Neuronal stem cell (in vitro differentiated cells): ENCODE measurements at regions not wholly inside any gene's neighbourhood (a gene's known extent, or its start where the extent isn't known, plus 50 kb on each side); places are given as distances from the start of the nearest gene placed in this dataset.

ENCODE experiments used
- DNase-seq: peaks from one replicate; pipeline ENCODE4 v3.0.0-alpha.2; 2013; ENCODE audit warnings: low spot score
- H2AFZ ChIP-seq: one replicate; pipeline ENCODE4 v1.6.1; 2013; ENCODE audit warnings: mild to moderate bottlenecking, low read length, inconsistent platforms
- H2AK5ac ChIP-seq: 2 replicates; pipeline ENCODE4 v1.6.1; 2013; ENCODE audit warnings: low read depth, mild to moderate bottlenecking, inconsistent platforms, low read length, moderate library complexity, mixed read lengths
- H2BK120ac ChIP-seq: 2 replicates; pipeline ENCODE4 v1.6.1; 2013; ENCODE audit warnings: low read depth, mild to moderate bottlenecking, inconsistent platforms, low read length, moderate library complexity, mixed read lengths
- H2BK12ac ChIP-seq: one replicate; pipeline ENCODE4 v1.6.1; 2013; ENCODE audit warnings: low read length, inconsistent platforms
- H2BK15ac ChIP-seq: 2 replicates; pipeline ENCODE4 v1.6.1; 2013; ENCODE audit warnings: mild to moderate bottlenecking, low read length, inconsistent platforms, mixed read lengths
- H2BK5ac ChIP-seq: one replicate; pipeline ENCODE4 v1.6.1; 2013; ENCODE audit warnings: inconsistent platforms, mild to moderate bottlenecking, low read length, moderate library complexity
- H3K14ac ChIP-seq: one replicate; pipeline ENCODE4 v1.6.1; 2013; ENCODE audit warnings: low read length, inconsistent platforms
- H3K18ac ChIP-seq: 2 replicates; pipeline ENCODE4 v1.6.1; 2013; ENCODE audit warnings: low read length, inconsistent platforms
- H3K23ac ChIP-seq: 2 replicates; pipeline ENCODE4 v1.6.1; 2013; ENCODE audit warnings: low read depth, mild to moderate bottlenecking, mixed read lengths, low read length, inconsistent platforms; ENCODE audit not compliant: poor library complexity
- H3K27ac ChIP-seq: replicated peaks from 3 replicates; pipeline ENCODE4 v1.5.1; 2013; ENCODE audit warnings: low read length, inconsistent platforms
- H3K27me3 ChIP-seq, 3 experiments: 2 replicates each; pipeline ENCODE4 v1.6.1; 2013; ENCODE audit warnings: low read length in 3 of 3, mild to moderate bottlenecking in 2 of 3, inconsistent platforms in 1 of 3, low read depth in 1 of 3, mixed read lengths in 1 of 3, moderate library complexity in 1 of 3; ENCODE audit not compliant: control insufficient read depth in 3 of 3, insufficient read depth in 3 of 3
- H3K36me3 ChIP-seq, 2 donors: replicated peaks in 1 of 2; 2 replicates each; pipeline ENCODE4 v1.6.1; 2013; ENCODE audit warnings: low read length in 2 of 2; ENCODE audit not compliant: control insufficient read depth in 2 of 2, insufficient read depth in 2 of 2
- H3K4ac ChIP-seq: 2 replicates; pipeline ENCODE4 v1.6.1; 2013; ENCODE audit warnings: inconsistent platforms, mild to moderate bottlenecking, low read length, moderate library complexity
- H3K4me1 ChIP-seq, 2 donors: 1 replicate in 1 of 2; 2 replicates in 1 of 2; pipeline ENCODE4 v1.6.1; 2013; ENCODE audit warnings: low read length in 2 of 2, low read depth in 1 of 2; ENCODE audit not compliant: control insufficient read depth in 2 of 2, insufficient read depth in 1 of 2
- H3K4me2 ChIP-seq: one replicate; pipeline ENCODE4 v1.6.1; 2013; ENCODE audit warnings: mild to moderate bottlenecking, low read length, inconsistent platforms; ENCODE audit not compliant: insufficient read depth, poor library complexity, severe bottlenecking
- H3K4me3 ChIP-seq, 2 donors: 2 replicates each; pipeline ENCODE4 v1.5.1; 2013; ENCODE audit warnings: low read length in 2 of 2, mild to moderate bottlenecking in 2 of 2, inconsistent platforms in 1 of 2, moderate library complexity in 1 of 2
- H3K79me1 ChIP-seq: one replicate; pipeline ENCODE4 v1.6.1; 2013; ENCODE audit warnings: low read depth, mild to moderate bottlenecking, inconsistent platforms, low read length, moderate library complexity
- H3K9ac ChIP-seq: one replicate; pipeline ENCODE4 v1.6.1; 2013; ENCODE audit warnings: mild to moderate bottlenecking, low read depth, low read length, inconsistent platforms; ENCODE audit not compliant: poor library complexity
- H3K9me3 ChIP-seq, 2 donors: replicated peaks in 1 of 2; 2 replicates each; pipeline versions ENCODE3 to v1.6.1; 2013; ENCODE audit warnings: low read length in 2 of 2, mild to moderate bottlenecking in 2 of 2, inconsistent platforms in 1 of 2, low read depth in 1 of 2, mixed read lengths in 1 of 2, moderate library complexity in 1 of 2; ENCODE audit not compliant: control insufficient read depth in 2 of 2, insufficient read depth in 1 of 2
- H4K8ac ChIP-seq: one replicate; pipeline ENCODE4 v1.6.1; 2013; ENCODE audit warnings: low read depth, mild to moderate bottlenecking, inconsistent platforms, low read length, moderate library complexity
- H4K91ac ChIP-seq: one replicate; pipeline ENCODE4 v1.6.1; 2013; ENCODE audit warnings: low read length, low read depth, mild to moderate bottlenecking, inconsistent platforms; ENCODE audit not compliant: poor library complexity
- WGBS, 2 donors: extraction: QIAGEN DNeasy Blood & Tissue Kit; methylation state at CpG; one replicate each; pipeline ENCODE4 v1.1.7; 2013; ENCODE audit warnings: missing lambda C conversion rate in 2 of 2, mixed read lengths in 1 of 2; ENCODE audit not compliant: insufficient read length in 2 of 2, insufficient replicate concordance in 1 of 2; ENCODE audit errors: extremely low coverage in 2 of 2; 5-methylcytosine and 5-hydroxymethylcytosine counted together

GRCh38 chr20:4552075-4552640 is 134.1 kb upstream of the PRNP start:
- Histone ChIP-seq H3K9me3 (no peaks in the 10 kb centered on the region), H3K4ac (no peak overlapping the region), H2BK120ac (no peak overlapping the region), H3K27ac (no peak overlapping the region), H3K23ac (no peak overlapping the region), H3K4me2 (no peak overlapping the region), H3K18ac (no peak overlapping the region), H3K79me1 (no peaks in the 10 kb centered on the region), H3K27me3 (peaks cover 0 to 2% (median 0%) of the 10 kb centered on the region in 3 experiments), H3K14ac (no peak overlapping the region), H3K9ac (no peak overlapping the region), H2AFZ (no peak overlapping the region), H2AK5ac (no peak overlapping the region), H2BK5ac (no peak overlapping the region), H3K4me3 (no peak overlapping the region), H4K91ac (no peak overlapping the region), H2BK12ac (no peak overlapping the region), H3K36me3 (no peaks in the 10 kb centered on the region), H2BK15ac (no peak overlapping the region), H3K4me1 (peaks cover 0 to 2% of the 10 kb centered on the region in 2 donors), H4K8ac (no peak overlapping the region)
- WGBS, 2 donors, result no CpG with 5 or more reads among the region's 1 CpG
- no peak for DNase-seq

GRCh38 chr20:4550740-4551139 is 135.5 kb upstream of the PRNP start:
- Histone ChIP-seq H3K18ac (no peak overlapping the region), H2BK15ac (no peak overlapping the region), H3K36me3 (no peaks in the 10 kb centered on the region), H4K8ac (no peak overlapping the region), H3K27me3 (peaks cover 0 to 2% (median 0%) of the 10 kb centered on the region in 3 experiments), H2BK5ac (no peak overlapping the region), H3K23ac (no peak overlapping the region), H3K27ac (no peak overlapping the region), H4K91ac (no peak overlapping the region), H3K9ac (no peak overlapping the region), H3K79me1 (no peaks in the 10 kb centered on the region), H3K4me1 (peaks cover 0 to 5% of the 10 kb centered on the region in 2 donors), H2BK120ac (no peak overlapping the region), H3K4me3 (no peak overlapping the region), H2BK12ac (no peak overlapping the region), H3K4ac (no peak overlapping the region), H2AFZ (no peak overlapping the region), H3K14ac (no peak overlapping the region), H3K9me3 (no peaks in the 10 kb centered on the region), H2AK5ac (no peak overlapping the region), H3K4me2 (no peak overlapping the region)
- no peak for DNase-seq
- no CpG with 5 or more reads among the region's 1 CpG for WGBS, 2 donors

GRCh38 chr20:4549711-4550259 is 136.5 kb upstream of the PRNP start:
- H2AFZ ChIP-seq, result no peak overlapping the region
- no peaks in the 10 kb centered on the region for H3K79me1 ChIP-seq
- no peak overlapping the region for H3K27ac ChIP-seq
- no peaks in the 10 kb centered on the region for H3K36me3 ChIP-seq
- no peak overlapping the region for H3K4me2 ChIP-seq
- no peak overlapping the region for H3K4me3 ChIP-seq
- H3K23ac ChIP-seq, result no peak overlapping the region
- no peak overlapping the region for H2BK5ac ChIP-seq
- H3K4me1 ChIP-seq, result peaks cover 0 to 5% of the 10 kb centered on the region in 2 donors
- H3K27me3 ChIP-seq, result peaks cover 0 to 2% (median 0%) of the 10 kb centered on the region in 3 experiments
- no CpG with 5 or more reads among the region's 4 CpGs for WGBS, 2 donors
- no peak overlapping the region for H3K14ac ChIP-seq
- no peak overlapping the region for H2AK5ac ChIP-seq
- H4K8ac ChIP-seq, result no peak overlapping the region
- no peak for DNase-seq
- H2BK120ac ChIP-seq, result no peak overlapping the region
- no peak overlapping the region for H2BK12ac ChIP-seq
- H2BK15ac ChIP-seq, result no peak overlapping the region
- H3K4ac ChIP-seq, result no peak overlapping the region
- no peaks in the 10 kb centered on the region for H3K9me3 ChIP-seq
- no peak overlapping the region for H3K18ac ChIP-seq
- H3K9ac ChIP-seq, result no peak overlapping the region
- no peak overlapping the region for H4K91ac ChIP-seq

- peaks cover 0 to 5% of the 10 kb centered on the region in 2 donors for H3K4me1 ChIP-seq
- no peak overlapping the region for H4K91ac ChIP-seq
- H3K27me3 ChIP-seq, result peaks cover 0 to 2% (median 0%) of the 10 kb centered on the region in 3 experiments
- no peaks in the 10 kb centered on the region for H3K9me3 ChIP-seq
- H3K4me2 ChIP-seq, result no peak overlapping the region
- H3K14ac ChIP-seq, result no peak overlapping the region
- no peaks in the 10 kb centered on the region for H3K79me1 ChIP-seq
- no peak overlapping the region for H2BK5ac ChIP-seq
- H2BK120ac ChIP-seq, result no peak overlapping the region
- DNase-seq, result no peak
- H2BK12ac ChIP-seq, result no peak overlapping the region
- no peak overlapping the region for H3K9ac ChIP-seq
- H4K8ac ChIP-seq, result no peak overlapping the region
- H3K36me3 ChIP-seq, result no peaks in the 10 kb centered on the region
- no CpG with 5 or more reads among the region's 2 CpGs for WGBS, 2 donors
- no peak overlapping the region for H2AFZ ChIP-seq
- no peak overlapping the region for H3K23ac ChIP-seq
- no peak overlapping the region for H2BK15ac ChIP-seq
- no peak overlapping the region for H3K27ac ChIP-seq
- H3K4me3 ChIP-seq, result no peak overlapping the region
- no peak overlapping the region for H3K18ac ChIP-seq
- H2AK5ac ChIP-seq, result no peak overlapping the region
- H3K4ac ChIP-seq, result no peak overlapping the region
Observed at GRCh38 chr20:4548552-4548951, 137.7 kb upstream of the PRNP start.
